Neural progenitor cell (in vitro differentiated cells): ENCODE measurements at regions not wholly inside any gene's neighbourhood (a gene's known extent, or its start where the extent isn't known, plus 50 kb on each side); places are given as distances from the start of the nearest gene placed in this dataset.

Experiments
- CTCF ChIP-seq: fragments of 200-600 bp; sonication (generic); IDR thresholded peaks from 2 replicates; pipeline ENCODE4 v1.5.1; 2017; ENCODE audit warnings: antibody characterized with exemption, mild to moderate bottlenecking
- EZH2 ChIP-seq: fragments of 200-600 bp; sonication (generic); IDR thresholded peaks from 2 replicates; pipeline ENCODE4 v1.6.1; 2017; ENCODE audit warnings: antibody characterized with exemption, mild to moderate bottlenecking, moderate library complexity
- EZH2phosphoT487 ChIP-seq: fragments of 200-600 bp; sonication (generic); IDR thresholded peaks from 2 replicates; pipeline ENCODE4 v1.6.1; 2017; ENCODE audit warnings: antibody characterized with exemption

DNA sequence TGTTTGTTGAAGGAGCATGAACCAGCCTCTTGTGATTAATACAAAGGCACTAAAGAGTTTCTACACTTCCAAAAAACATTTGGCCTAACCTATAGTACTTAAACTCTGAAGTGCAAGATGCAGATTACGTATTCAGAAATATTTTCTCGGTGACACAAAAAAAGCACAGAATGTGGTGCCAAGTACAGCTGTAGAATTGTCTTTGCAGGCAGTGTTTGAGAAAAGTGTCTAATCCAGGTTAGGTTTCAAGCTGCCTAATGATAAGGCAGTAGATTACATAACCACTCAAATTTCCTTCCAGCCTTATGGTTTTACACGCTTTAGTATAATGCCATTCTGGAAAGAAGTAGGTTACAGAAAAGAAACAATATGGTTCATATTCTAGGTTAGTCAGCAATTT, 205.2 kb downstream of the KLHL28 start:
- TF ChIP-seq CTCF (no peak), EZH2phosphoT487 (no peak), EZH2 (no peak)
